HG02981 (cell line): ENCODE measurements at regions not wholly inside any gene's neighbourhood (a gene's known extent, or its start where the extent isn't known, plus 50 kb on each side); places are given as distances from the start of the nearest gene placed in this dataset.
"Not testable (repeated sequence)": the region's sequence is repeated elsewhere in the genome, so short reads cannot be mapped to it uniquely, and the experiment has no call there.

Source experiments
- ATAC-seq: cut with Tn5 transposase; IDR thresholded peaks from one replicate; pipeline ENCODE4 v1.9.1; 2021; ENCODE audit warnings: mild to moderate bottlenecking, moderate library complexity; ENCODE audit not compliant: unreplicated experiment

DNA sequence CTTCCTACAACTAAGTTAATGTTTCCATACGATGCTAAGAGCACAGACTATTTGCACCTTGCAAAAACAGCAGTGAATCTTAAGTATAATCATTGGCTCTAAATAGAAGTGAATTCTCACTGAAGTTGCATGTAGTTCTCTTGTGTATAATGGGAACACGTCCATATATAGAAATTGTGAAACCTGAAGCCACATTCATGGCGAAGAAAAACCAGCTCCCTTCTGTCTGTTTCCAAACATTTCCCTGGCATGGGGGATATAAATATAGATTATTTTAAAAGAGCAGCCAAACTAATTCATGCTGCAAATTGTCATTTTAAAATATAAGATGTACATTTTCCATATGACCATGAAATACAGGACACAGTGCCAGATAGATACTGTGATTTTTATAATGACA lies 71.1 kb downstream of the TRAM1L1 start:
- ATAC-seq = no peak

DNA sequence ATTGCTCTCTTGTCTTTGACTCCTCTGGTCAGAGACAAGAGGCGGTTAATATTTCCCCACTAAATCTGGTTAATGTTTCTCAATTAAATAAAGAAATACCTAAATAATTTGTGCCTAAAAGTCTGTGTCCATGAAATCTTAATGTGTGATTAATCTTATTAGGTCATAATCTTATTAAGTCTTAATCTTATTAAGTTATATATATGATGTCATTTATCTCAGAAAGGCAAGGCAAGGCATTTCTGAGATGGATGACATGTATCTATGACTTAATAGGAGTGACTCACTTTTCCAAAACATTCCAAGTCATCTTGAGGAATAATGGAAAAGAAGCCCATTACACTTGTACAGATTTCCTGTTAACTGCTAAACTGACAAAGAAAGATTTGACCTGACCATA lies 74.7 kb downstream of the TRAM1L1 start:
- ATAC-seq = no peak

DNA sequence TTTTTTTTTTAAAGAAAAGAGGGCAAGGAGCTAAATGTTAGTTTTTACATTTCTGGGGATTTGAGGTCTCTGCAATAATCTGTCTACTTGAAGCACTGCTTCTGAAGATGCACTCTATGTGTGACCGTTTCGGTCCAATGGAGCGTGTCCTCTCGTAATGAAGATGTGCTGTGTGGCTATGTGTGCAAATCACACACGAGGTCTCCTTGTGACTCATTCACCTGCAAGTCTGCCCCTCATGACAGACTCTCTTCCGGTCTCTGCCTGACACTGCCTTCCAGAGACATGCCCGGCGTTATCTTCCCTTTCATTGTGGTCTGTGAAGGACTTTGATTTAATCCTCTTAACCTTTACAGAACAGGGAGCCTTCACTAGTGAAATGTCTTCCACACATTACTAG lies 84.3 kb downstream of the TRAM1L1 start:
- peak; percentile 56 for ATAC-seq

DNA sequence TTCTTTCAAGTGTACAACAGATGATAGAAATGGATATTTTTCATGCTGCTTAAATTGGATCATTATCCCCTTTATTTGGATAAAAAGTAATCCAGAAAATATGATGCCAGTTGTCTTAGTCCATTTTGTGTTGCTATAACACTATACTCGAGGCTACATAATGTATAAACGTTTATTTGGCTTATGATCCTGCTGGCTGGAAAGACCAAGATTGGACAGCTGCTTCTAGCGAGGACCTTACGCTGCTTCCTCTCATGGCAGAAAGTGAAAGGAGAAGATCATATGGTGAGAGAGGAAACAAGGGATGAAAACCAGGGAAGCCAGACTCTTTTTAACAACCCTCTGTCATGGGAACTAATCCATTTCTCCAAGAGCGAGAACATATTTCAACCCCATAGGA lies 102.7 kb downstream of the TRAM1L1 start:
- no peak for ATAC-seq

DNA sequence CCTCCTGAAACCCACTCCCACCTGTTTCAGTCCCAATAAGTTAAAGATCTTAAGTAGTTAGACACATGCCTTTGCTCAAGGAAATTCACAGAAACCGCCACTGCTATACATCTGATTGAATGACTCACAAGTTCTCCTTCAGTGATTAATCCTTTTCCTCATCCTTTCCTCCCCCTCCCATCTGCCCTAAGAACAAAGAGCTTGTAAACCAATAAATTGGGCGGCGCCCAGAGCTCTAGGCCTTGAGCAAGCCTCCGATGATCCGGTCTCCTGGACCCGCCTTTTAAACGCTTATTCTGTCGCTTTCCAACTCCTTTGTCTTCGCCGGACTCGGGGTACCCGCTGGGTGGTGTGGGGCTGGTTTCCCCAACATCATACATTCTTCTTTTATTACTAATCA lies 104.9 kb downstream of the TRAM1L1 start:
- not testable (repeated sequence) for ATAC-seq

DNA sequence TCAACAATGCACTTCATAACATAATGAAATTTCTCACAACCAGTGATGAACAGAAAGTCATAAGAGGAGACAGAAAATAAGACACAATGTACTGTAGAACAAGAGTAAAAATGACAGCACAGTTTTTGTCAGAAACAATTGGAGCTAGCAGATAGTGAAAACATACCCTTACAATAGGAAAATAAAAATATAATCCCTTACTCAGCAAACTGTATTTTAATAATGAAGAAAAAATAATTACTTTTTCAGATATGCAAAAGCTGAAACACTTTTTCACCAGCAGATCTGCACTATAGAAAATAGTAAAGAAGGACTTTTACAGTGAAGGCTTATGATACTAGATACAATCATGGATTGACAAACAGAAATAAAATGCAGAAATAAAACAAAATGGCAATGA lies 126.3 kb downstream of the TRAM1L1 start:
- no peak for ATAC-seq

DNA sequence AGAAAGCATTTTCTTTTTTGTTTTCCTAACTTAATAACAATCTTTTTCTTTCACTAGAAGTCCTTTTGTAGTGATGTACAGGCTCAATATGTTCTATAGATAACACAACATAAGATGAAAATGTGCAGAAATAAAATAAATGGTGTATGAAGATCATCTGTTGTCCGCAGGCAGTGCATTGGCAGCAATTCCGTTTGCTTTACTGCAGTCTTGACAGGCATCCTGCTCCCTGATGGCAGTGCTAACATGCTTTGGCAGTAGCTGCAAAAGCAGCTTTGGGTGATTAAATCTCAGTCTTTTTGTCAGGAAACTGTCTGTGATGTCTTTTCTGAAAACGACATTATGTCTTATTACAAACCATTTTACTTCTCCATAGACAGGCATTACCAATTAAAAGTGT lies 131.4 kb downstream of the TRAM1L1 start:
- no peak for ATAC-seq

DNA sequence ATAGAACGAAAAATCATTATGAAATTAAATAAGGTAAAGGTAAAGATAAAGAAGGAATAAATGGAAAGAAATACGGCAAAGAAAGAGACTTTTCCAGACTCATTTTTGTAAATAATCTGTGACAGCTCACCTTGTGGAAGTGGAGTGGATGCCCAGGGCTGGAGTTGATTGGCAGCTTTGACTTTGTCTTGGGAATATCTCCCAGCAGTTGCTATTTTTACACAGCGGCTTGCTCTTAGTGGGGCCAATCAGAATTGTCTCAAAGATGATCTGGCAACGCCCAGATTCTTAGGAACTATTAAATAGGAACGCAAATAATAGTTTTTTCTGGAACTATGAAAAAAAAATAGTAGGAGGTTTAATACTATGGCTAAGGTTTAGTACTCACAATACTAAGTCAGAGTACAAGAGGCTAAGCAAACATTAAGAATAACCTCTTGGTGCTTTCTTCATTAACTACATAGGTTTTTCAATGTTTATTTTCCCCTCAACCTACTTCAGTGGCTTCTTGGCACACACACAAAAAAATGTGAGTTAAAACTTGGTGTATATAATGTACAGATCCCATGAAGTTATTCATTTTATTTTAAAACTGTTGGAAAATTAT lies 132.7 kb downstream of the TRAM1L1 start:
- no peak for ATAC-seq

DNA sequence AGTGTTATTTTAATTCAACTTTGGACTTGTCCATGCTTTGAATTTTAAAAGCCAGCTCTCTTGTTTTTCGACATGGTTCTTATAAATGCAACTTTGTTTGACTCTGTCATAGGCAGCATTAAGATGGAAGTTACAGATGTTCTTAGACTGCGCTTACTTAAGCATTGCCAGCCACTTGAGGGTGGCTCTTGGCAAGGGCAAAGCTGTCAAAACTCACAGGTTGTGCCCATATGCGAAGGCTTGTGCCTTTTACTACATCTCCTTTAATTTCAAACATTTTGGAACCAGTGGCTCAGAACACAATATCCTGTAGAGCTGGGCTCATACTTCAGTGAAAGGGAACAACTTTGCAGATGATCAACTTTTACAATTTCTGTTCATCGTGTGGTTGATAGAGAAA lies 135.5 kb downstream of the TRAM1L1 start:
- ATAC-seq = no peak

DNA sequence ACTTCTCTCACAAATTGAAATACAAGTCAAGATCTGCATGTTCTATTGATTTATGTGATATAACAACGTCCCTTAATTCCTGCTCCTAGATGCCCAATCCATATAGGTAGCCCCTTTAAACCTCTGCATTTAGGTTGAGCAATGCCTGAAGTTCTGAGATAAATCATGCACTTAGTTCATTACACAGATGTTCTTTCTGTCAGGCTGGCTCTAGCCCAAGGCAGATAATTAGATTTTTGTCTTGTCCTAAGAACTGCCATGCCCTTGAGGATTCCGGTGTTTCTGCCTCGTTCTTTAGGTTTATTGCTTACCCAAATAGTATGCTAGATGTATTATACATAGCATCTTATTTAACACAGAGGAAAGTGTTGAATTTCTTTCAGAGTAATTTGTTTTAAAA lies 143.1 kb downstream of the TRAM1L1 start:
- no peak for ATAC-seq

DNA sequence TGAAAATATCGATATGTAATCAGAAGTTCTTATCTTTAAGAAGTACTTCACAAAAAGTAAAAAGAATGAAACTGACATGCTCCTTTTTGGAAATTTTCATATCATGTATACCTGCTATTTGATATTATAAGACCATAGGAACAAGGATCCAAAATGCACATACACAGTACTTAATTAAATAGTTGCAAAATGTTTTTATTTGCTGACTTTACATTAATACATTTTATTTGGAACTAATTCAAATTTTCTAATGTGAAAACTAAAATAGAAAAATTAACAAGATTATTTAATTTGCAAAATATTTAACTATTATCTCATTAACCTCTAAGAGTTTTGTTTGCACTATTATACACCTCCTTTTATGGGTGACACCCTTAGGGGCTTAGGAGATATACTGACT lies 155.0 kb downstream of the TRAM1L1 start:
- ATAC-seq = no peak

DNA sequence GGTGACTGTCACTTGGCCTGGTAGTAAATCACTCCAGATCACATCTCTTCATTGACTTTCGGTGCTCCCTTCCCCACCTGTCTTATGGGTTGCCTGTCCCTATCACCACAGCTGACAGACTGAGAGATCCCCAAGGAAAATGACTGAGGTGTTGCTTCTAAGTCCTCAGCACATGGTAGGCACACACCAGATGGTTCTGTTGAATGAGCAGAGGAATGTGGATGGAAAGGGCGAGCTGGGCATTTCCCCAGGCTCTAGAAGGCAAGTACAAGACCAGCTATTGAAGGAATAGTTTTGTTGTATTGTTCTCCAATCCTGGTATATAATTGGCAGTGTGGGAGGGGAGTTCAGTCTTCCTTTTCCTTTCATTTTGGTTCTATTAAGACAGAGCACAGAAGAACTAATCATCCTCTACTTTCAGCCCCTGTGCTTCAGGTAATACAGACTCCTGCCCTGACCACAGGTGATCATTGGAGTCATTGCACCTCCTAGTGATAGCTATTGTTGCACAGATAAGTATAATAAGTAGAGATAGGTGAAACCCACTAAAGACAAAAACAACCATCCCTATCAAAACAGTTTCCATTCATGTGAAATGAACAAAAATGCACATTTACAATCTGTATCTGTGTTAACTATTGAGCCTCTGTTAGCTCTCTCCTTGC lies 158.6 kb downstream of the TRAM1L1 start:
- ATAC-seq = no peak

DNA sequence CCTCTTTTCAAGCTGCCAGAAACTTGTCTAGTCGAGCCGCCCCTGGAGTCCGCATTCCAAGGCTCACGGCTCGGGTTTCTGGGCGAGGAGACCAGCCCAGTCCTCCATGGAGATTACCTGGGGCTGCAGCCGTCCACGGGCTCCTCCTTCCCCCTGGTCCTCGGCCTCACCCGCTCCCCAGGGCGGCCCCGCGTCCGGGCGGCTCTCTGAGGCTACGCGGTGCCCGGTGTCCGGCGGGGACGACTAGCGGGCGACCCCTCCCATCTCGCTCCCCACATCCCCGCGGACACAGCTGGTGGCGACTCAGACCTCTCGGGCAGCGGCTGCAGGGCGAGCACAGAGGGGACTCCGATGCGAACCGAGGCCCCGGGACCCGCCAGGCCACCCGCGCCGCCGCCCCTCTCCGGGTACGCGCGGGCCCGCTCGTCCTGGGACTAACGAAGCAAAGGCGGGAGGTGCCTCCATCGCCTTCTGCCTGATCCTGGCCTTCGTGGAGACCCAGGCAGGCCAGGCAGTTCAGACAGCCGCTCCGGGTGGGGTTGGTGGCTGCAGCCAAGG lies 159.4 kb downstream of the TRAM1L1 start:
- no peak for ATAC-seq

DNA sequence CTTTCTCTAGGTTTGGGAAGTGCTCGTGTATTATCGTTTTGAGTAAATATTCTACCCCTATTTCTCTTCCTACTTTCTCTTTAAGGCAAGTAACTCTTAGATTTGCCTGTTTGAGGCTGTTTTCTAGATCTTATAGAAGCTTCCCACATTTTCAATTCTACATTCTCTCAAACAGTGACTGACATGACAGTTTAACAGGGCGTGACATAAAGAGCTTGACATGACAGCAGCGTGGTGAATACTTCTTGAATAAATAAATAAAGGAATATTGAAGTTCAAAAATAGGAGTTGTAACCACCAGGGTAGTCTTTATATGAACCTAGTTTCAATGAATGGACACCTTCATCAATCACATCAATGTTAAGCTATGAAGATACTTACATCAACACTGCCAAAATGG lies 162.0 kb downstream of the TRAM1L1 start:
- no peak for ATAC-seq

DNA sequence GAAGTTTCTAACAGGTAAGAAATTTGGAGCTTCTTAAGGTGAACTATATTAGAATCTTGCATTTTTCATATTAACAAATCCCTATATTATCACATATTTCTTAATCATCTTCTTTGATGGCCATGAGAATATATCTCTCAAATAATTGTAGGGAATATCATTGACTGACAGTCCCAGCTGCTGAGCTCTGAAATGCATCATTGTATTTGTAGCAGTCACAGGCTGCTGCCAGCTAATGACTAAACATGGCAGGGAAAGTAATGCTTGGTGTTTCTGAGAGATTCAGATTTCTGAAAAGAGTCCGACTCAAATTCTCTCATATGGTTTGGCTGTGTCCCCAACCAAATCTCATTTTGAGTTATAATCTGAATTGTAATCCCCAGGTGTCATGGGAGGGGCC lies 171.9 kb downstream of the TRAM1L1 start:
- no peak for ATAC-seq

DNA sequence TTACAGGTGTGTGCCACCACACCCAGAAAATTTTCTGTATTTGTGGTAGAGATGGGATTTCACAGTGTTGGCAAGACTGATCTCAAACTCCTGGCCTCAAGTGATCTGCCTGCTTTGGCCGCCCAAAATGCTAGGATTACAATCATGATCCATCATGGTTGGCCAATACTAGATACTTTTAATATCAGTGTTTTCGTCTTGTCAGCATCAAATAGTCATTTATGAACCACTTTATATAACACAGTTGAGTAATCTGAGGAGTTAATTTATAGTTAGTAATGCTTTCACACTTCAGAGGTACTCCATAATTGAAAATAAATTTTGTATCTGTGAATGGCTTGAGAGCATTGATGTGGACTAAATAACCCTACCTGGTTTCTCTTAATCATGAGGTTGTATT lies 178.6 kb downstream of the TRAM1L1 start:
- ATAC-seq = no peak

DNA sequence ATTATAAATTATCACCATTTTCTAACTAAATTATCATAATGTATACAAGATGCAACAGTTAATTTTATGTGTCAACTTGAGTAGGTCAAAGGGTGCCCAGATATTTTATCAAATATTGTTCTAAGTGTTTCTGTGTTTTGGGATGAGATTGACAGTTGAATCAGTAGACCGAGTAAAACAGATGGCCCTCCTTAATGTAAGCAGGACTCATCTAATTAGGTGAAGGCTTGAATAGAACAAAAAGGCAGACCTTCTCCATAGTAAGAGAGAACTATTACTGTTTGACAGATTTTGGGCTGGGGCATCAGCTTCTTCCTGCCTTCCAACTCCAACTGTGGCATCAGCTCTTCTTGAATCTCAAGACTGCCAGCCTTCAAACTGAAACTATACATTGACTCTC lies 185.8 kb downstream of the TRAM1L1 start:
- no peak for ATAC-seq

DNA sequence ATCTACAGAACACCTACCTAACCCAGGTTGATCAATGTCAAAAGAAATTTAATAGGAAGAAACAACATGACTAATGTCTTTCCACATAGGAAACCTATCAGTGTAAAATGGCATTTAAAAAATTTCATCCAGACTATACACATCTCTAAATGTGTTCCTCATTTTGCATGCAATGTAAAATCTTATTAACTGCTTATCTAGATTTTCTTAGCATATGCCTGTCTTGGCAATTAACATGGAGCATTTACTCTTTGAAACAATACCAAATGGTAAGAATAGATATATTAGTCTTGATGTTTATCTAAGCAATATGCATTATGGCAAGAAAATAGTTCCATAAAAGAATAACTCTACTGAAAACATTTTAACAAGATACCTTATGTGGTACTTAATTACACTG lies 199.8 kb downstream of the TRAM1L1 start:
- no peak for ATAC-seq

DNA sequence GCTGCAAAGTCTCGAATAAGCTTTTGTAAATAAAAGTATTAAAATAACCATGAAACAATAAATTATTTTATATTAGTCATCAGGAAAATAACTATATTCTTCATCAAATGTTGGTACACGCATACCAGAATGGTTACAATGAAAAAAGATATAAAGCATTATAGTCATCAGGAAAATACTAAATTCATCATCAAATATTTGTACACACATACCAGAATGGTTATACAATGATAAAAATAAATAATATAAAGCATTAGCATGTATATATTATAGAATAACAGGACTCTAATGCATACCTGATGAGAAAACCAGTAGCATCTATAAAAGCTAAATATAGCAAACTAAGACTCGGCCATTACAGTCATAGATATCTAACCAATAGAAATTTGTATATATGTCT lies 202.9 kb downstream of the TRAM1L1 start:
- ATAC-seq = no peak

DNA sequence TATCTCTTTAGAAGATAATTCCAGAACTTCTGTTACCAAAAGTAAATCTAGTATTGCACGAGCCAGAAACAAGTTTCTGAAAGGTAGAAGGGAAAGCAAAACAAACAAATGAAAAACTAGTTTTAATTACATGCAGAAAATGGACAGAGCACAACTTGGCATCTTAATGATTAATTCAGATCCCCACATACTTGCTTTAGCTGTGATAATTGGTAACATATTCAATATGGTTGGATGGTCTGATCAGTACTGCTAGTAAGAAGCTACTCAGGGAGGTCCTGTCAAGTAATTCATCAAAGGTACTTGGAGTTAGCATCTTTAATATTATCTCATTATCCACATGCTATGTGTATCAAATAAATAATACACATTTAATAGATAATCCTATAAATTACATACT lies 204.3 kb downstream of the TRAM1L1 start:
- ATAC-seq = peak; percentile 94

DNA sequence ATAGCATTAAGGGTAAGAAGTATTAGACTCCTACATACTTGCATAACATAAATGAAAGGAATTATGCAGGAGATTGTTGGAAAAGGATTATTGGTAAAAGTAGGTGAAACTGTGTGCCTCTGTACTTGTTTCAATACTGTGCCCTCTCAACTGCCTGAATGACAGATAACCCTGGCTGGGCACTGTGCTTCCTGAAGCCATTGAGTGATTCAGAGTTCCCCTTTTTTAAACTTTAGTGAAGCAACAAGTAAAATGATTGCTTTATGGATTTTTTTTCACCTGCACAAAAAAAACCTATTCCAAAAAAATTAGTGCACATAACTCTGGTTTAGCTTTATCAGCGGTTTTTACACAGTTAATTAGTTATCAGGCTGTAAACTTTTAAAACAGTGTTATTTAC lies 204.8 kb downstream of the TRAM1L1 start:
- peak; percentile 61 for ATAC-seq

DNA sequence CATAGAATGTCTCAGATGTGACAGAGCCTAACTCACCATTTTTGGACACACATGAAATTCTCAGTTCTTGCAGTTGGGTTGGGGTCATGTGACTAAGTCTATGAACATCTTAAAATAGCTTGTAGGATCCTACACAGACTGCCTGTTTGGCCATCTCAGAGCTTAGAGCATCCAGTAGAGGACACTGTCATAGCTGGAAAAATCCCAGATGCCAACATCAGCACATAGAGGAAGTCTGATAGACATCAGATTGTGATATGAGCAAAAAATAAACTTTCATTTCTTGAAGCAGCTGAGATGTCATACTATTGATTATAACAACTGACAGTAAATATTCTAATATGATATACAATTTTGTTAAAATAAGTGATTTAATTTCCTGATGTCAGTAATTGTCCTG lies 207.1 kb downstream of the TRAM1L1 start:
- ATAC-seq = no peak

DNA sequence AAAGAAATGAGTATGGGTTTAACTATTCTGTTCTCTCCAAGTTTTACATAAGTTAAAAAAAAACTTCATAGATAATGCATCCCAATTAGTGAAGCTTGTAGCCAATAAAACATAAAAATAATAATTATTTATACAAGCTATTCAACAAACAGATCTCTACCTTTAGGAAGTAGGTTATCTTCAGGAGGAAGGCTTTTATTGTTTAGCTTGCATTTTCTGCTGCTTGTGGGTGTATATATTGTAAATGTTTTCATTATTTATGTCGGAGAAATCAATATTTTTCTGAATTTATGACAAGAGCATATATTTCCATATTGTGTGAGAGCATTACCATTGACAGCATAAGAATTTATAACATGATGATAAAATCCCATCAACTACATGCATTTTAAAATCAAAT lies 208.3 kb downstream of the TRAM1L1 start:
- ATAC-seq = no peak
